ENCODE measurements at regions not wholly inside any gene's neighbourhood (a gene's known extent, or its start where the extent isn't known, plus 50 kb on each side); places are given as distances from the start of the nearest gene placed in this dataset.

GRCh38 chr14:42872786-42873185, 1266.1 kb downstream of the LRFN5 start:
- no peak for DNase-seq

- no peak for DNase-seq
Observed at GRCh38 chr14:42869681-42870080, 1263.0 kb downstream of the LRFN5 start.

- DNase-seq: no peak
Observed at GRCh38 chr14:42862114-42862513, 1255.4 kb downstream of the LRFN5 start.

- DNase-seq: no peak
Observed at GRCh38 chr14:42860371-42860770, 1253.7 kb downstream of the LRFN5 start.

- no peak for DNase-seq
Observed at GRCh38 chr14:42856106-42856505, 1249.4 kb downstream of the LRFN5 start.

GRCh38 chr14:42855085-42855484, 1248.4 kb downstream of the LRFN5 start:
- peak; percentile 27 for DNase-seq

GRCh38 chr14:42854061-42854460, 1247.4 kb downstream of the LRFN5 start:
- DNase-seq: no peak

GRCh38 chr14:42848652-42849051, 1242.0 kb downstream of the LRFN5 start:
- DNase-seq: no peak

GRCh38 chr14:42814817-42815216, 1208.1 kb downstream of the LRFN5 start:
- DNase-seq: no peak

GRCh38 chr14:42806909-42807315, 1200.2 kb downstream of the LRFN5 start:
- no peak for DNase-seq

GRCh38 chr14:42804141-42804540, 1197.5 kb downstream of the LRFN5 start:
- DNase-seq: no peak

- no peak for DNase-seq
Observed at GRCh38 chr14:42802346-42802745, 1195.7 kb downstream of the LRFN5 start.

- DNase-seq: no peak
Observed at GRCh38 chr14:42792166-42792565, 1185.5 kb downstream of the LRFN5 start.

- no peak for DNase-seq
Observed at GRCh38 chr14:42782754-42783153, 1176.1 kb downstream of the LRFN5 start.

- DNase-seq: no peak
Observed at GRCh38 chr14:42778984-42779383, 1172.3 kb downstream of the LRFN5 start.

- DNase-seq: no peak
Observed at GRCh38 chr14:42750771-42751170, 1144.1 kb downstream of the LRFN5 start.

- no peak for DNase-seq
Observed at GRCh38 chr14:42742084-42742483, 1135.4 kb downstream of the LRFN5 start.

- DNase-seq: no peak
Observed at GRCh38 chr14:42736408-42736807, 1129.7 kb downstream of the LRFN5 start.

- DNase-seq: no peak
Observed at GRCh38 chr14:42734041-42734440, 1127.4 kb downstream of the LRFN5 start.

- no peak for DNase-seq
Observed at GRCh38 chr14:42732005-42732404, 1125.3 kb downstream of the LRFN5 start.

- DNase-seq: no peak
Observed at GRCh38 chr14:42731480-42731879, 1124.8 kb downstream of the LRFN5 start.

GRCh38 chr14:42729681-42730080, 1123.0 kb downstream of the LRFN5 start:
- DNase-seq: no peak

GRCh38 chr14:42719391-42719790, 1112.7 kb downstream of the LRFN5 start:
- DNase-seq: no peak

- DNase-seq: no peak
Observed at GRCh38 chr14:42715316-42715715, 1108.6 kb downstream of the LRFN5 start.

- no peak for DNase-seq
Observed at GRCh38 chr14:42710071-42710470, 1103.4 kb downstream of the LRFN5 start.

GRCh38 chr14:42703501-42703900, 1096.8 kb downstream of the LRFN5 start:
- DNase-seq: no peak
